CD4-positive, alpha-beta T cell treated with Interleukin-17A for 1 hour (primary cell): ENCODE measurements at regions not wholly inside any gene's neighbourhood (a gene's known extent, or its start where the extent isn't known, plus 50 kb on each side); places are given as distances from the start of the nearest gene placed in this dataset.

ENCODE experiments used
- DNase-seq: peaks from one replicate; pipeline ENCODE4 v3.0.0-alpha.2; 2020

GRCh38 chr9:115373000-115373709 is 255.2 kb upstream of the TNC start:
- no peak for DNase-seq

GRCh38 chr9:115373710-115374045 is 255.7 kb upstream of the TNC start:
- DNase-seq: no peak

DNA sequence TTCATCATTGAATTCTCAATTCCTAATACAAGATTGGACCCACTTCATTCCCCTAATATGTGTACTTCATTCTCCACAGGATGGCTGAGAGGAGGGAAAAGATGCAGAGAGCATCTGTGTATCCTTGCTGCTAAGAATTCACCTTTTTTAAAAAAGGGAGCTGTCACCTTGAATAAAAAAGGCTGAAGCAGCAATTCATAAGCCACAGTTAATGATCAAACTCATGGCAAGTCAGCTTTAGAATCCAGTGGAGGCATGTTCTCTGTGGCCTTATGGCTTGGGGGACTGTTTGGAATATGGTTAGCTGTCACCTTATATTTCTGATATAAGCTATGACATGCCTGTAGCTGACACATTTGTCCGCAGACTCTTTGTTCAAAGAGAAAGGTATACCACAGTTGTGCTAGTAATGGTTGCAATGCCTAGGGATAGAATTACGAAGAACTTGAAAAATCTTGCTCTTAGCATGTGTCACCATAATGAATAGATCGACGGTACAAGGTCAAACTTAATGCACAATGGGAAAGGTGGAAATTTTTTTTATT is 256.8 kb upstream of the TNC start:
- DNase-seq: no peak

- DNase-seq: no peak
Observed at GRCh38 chr9:115378241-115378640, 260.3 kb upstream of the TNC start.

GRCh38 chr9:115378758-115379157 is 260.8 kb upstream of the TNC start:
- DNase-seq: no peak

DNA sequence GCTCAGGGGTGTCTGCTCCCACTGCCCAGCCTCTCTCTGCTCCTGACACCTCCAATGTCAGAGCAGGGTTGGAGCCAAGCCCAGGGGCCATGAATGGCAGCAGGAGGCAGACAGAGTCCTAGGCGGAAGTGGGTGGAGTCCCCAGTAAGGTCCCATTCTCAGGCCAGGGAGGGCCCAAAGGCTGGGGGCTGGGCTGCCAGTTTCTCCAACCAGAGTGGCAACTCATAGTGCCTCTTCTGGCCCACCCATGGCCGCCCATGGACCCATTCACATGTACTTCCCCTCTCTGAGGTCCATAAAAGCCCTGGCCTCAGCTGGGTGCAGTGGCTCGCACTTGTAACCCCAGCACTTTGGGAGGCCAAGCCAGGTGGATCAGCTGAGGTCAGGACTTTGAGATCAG is 261.8 kb upstream of the TNC start:
- no peak for DNase-seq

DNA sequence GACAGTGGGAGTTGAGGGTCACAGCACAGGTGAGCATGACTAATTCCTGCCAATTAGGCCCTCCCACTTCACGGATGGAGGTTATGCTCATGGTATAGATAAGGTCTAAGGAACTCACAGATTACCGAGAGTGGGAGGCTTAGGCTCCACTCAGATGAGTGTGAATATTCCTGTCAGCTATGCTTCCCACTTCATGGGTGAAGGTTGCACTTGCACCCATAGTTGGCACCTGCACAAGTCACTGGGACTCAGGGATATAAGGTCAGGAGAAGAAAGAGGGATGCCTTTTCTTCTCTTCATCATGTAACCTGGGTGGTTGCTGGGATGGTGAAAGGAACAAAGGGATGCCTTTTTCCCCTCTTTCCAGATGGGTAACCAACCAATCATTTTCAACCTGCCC is 264.9 kb upstream of the TNC start:
- no peak for DNase-seq

DNA sequence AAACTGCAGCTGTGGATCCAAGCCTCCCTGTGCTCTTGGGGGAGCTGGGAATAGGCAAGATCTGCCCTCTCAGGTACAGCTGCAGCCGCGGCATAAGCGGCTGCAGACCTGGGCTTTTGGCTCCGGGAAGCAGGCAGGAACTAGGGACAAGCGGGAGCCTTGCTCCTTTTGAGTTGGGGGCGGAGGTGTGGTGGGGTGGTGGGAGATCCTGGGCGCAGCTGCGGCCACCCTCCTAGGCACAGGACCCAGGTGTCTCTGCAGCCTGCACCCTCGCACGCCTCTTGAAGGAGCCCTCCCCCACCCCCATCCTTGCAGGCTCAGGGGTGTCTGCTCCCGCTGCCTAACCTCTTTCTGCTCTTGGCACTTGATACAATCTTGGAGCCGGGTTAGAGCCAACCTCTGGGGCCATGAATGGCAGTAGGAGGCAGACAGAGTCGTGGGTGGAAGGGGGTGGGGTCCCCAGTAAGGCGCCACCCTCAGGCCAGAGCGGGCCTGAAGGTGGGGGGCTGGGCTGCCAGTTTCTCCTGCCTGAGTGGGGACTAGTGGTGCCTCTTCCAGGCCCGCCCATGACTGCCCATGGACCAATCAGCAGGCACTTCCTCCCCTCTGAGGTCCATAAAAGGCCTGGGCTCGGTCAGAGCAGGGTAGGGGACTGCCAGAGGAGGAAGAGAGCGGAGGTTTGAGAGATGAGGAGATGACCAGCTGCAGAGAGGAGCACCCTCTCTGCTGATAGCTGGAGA is 267.6 kb upstream of the TNC start:
- no peak for DNase-seq

DNA sequence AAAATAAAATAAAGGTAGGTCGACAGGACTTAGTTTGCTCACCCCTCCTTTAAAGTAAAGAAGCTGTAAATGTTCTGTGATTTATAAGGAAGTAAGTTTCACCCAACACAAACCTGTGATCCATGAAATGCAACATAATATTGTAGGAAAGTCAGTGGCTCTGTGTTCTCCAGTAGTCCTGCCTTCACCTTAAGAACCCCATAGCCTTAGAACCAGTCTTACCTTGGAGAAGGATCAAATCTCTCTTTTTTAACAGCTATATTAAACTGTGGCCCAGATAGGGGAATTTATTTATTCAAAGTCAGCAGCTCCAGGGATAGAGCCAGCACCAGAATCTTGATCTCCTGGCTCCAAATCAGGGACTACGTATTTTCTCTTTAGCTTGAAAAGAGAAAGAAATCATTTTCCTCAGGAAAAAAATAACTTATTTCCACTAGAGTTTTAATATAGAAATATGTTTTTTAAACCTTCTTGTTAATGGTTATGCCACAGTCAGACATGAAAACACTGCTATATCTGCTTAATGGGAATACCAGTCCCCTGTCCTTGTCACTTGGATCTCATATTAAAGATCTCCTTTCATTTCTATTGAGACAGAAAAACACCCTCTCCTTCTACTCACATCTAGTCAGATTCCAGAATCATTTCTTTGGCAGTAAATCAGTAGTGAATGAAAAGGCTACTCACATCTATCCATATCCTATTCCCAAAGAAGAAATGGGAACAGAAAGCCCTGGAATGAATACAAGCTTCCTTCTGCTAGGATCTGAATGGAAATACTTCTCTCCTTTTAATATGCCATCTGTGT is 269.2 kb upstream of the TNC start:
- DNase-seq: no peak

DNA sequence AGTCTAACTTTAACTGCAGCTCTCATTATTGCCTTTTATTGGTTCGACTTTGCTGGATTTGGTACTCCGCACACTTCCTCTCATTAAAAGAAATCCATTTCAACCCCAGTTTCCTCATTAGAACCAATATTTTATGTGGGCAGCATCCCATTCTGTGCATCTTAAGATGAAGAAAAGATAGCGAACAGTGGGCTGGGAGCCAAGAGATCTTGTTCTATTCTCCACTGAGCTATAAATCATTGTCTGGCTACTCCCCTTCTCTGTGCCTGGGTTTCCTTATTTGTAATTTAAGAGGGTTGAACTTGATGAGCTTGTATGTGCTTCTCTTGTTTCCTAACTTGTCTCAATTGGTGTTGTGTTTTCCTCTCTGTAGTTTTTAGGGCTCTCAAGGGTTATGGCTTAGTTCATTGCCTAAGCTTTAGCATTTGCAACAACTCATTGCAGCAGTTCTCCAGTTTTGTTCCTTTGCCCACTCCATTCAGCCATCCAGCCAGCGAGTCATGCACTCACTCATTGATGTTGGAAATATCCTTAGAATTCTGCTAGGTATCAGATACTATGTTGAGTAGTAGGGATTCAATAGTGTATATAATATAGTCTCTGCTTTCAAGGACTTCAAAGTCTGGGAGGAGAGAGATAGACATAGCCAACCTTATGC is 273.3 kb upstream of the TNC start:
- no peak for DNase-seq

DNA sequence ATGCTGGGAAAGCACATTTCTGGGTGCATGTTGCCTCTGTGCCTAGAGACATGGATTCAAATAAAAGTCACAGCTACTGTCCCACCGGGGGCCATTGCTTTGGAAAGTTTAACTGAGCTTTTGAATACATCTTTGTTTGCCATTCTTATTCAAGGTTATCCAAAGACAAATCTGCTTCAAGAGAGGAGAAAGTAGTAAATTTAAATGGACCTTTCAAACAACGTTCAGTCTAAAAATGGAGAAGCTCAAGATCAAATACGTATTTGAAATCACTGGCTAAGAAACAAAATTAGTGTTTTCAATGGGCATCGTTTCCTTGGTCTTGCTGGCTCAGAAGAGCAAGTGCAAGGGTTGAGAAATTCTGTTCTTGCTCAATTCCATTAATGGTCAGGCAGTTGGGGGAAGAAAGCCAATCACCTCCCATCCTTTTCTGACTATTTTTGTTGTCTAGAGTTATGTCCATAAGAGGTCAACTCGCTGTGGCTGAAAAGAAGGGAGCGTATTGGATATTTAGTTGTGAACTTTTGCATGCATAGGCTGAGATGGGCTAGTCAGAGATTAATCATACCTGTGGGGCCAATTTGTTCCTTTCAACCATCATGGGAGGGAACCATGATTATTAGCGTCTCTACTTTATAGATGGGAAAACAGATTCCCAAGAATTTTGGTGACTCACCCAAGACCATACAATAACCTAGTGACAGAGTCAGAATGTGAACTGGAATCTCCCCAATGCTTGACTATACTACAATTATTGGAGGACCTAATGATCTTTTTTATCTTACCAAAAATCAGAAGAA is 276.2 kb upstream of the TNC start:
- no peak for DNase-seq

- no peak for DNase-seq
Observed at GRCh38 chr9:115395511-115396021, 277.6 kb upstream of the TNC start.

- DNase-seq: no peak
Observed at GRCh38 chr9:115396071-115396529, 278.1 kb upstream of the TNC start.

DNA sequence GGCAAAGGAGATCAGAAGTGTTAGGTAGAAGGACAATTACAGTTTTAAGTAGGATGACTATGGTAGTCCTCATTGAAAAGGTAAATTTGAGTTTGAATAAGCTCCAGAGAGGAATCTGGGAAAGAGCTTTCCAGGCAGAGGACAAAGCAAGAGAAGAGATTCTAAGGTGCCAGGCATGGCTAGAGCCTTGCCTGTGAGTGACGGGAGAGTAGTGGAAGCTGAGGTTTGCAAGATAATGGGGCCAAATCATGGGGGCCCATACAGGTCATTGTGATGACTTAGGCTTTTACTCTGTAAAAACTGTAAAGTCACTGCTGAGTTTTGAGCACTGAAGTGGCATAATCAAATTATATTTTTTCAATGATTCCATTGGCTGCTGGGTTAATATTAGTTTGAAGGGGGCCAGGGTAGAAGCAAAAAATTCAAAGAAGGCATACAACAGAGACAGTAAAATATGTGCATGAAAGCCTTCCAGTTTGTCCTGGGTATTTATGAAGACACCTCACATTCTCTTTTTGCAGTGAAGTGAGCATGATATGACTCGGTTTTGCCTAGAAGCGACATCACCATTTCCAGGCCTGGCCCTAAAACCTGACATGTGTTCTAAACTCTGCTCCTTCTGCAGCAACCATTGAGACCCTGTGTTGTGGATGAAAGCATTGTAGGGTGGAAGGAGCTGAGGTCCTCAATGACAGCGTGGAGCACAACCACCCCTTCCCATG is 279.8 kb upstream of the TNC start:
- no peak for DNase-seq

GRCh38 chr9:115398313-115398650 is 280.3 kb upstream of the TNC start:
- no peak for DNase-seq

DNA sequence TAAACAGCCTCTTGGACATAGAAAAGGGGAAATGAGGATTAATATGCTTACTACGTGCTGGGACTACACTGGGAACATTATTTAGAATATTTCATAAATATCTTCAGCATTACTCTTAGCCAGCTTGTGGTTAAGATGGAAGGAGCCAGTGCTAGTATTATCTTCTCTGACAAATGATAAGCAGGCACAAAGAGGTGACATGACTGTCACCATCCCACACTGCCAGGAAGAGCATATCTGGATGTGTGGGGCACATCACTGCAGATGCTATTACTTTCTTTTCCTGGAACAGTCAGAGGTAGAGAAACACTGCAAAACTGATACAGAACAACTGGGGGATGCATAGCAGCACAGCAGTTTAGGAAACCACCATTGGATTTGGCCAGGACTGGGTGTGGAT is 281.0 kb upstream of the TNC start:
- DNase-seq: no peak

GRCh38 chr9:115400796-115401195 is 282.8 kb upstream of the TNC start:
- no peak for DNase-seq

DNA sequence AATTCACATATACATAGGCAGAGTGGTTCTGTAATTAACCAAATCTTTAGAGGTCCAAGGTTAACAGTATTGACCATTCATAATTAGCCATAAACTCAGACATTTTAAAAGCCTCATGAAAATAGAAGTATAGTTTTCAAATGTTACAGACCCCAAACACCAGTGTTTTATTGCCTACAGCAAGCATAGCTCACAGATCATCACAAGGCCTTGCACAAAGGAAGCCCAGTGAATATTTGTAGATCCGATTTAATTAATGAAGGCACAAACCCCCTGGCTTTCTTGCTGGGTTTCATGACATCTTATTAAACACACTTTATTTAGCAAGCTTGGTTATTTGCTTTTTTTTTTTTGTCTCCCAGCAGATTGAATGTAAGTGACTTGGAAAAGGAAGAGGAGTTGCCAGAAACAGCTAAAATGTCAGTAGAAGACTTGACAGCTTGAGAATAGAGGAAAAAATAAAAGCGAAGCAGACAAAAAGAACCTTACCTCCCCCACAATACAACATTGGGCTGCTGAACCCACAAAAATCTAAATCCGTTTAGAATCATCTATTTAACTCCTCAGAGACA is 283.9 kb upstream of the TNC start:
- DNase-seq: no peak

GRCh38 chr9:115403753-115404152 is 285.8 kb upstream of the TNC start:
- DNase-seq: no peak

DNA sequence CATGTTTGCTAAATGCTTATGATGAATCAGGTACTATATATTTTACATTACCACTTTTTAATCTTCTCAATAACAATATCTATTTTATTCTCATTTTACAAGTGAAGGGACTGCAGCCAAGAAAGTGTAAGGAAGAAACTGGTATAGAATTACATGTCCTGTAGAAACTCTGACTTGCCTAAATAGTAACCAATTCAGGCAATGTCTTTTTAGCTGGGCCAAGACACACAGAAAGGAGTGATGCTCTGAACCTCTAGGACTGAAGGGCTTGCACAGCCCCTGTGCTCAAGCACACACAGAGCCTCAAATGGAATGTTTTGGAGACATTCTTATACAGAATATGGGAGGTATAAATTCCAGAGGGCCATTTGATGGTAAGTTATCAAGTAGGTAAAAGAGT is 286.4 kb upstream of the TNC start:
- DNase-seq: no peak

- no peak for DNase-seq
Observed at GRCh38 chr9:115411516-115411915, 293.6 kb upstream of the TNC start.
